GM23338 (cell line): ENCODE measurements at regions not wholly inside any gene's neighbourhood (a gene's known extent, or its start where the extent isn't known, plus 50 kb on each side); places are given as distances from the start of the nearest gene placed in this dataset.

Experiments used
- CREB1 ChIP-seq: fragments of 250-450 bp; sonication (Bioruptor Pico); IDR thresholded peaks from 2 replicates; pipeline ENCODE4 v1.5.0; 2020; ENCODE audit warnings: low read depth, mild to moderate bottlenecking, moderate library complexity
- EZH2 ChIP-seq: fragments of 200-600 bp; sonication (generic); IDR thresholded peaks from one replicate; pipeline ENCODE4 v1.8.0; 2017; ENCODE audit warnings: antibody characterized with exemption, mild to moderate bottlenecking, low read depth; ENCODE audit not compliant: unreplicated experiment
- EZH2phosphoT487 ChIP-seq: fragments of 200-600 bp; sonication (generic); IDR thresholded peaks from one replicate; pipeline ENCODE4 v1.8.1; 2018; ENCODE audit warnings: antibody characterized with exemption; ENCODE audit not compliant: unreplicated experiment
- POLR2AphosphoS5 ChIP-seq: IDR thresholded peaks from 2 replicates; pipeline ENCODE4 v1.6.1; 2016; ENCODE audit warnings: antibody characterized with exemption, low read depth
- ZNF114 ChIP-seq: fragments of 250-450 bp; sonication (Bioruptor Pico); IDR thresholded peaks from 2 replicates; pipeline ENCODE4 v1.5.0; 2020; ENCODE audit warnings: mild to moderate bottlenecking, moderate library complexity
- TF ChIP-seq, protein P1 (sequence below), 2 experiments: fragments of 200-600 bp in 1 of 2; sonication (generic) in 1 of 2; conservative IDR thresholded peaks; 2 replicates each; pipeline versions ENCODE4 v1.5.1 to v1.6.1; 2016 to 2017; ENCODE audit warnings: antibody characterized with exemption in 2 of 2, low read depth in 2 of 2, mild to moderate bottlenecking in 2 of 2, moderate library complexity in 1 of 2

GRCh38 chr6:84842525-84843166 is 78.2 kb upstream of the TBX18 start:
- TF ChIP-seq, protein P1, sequence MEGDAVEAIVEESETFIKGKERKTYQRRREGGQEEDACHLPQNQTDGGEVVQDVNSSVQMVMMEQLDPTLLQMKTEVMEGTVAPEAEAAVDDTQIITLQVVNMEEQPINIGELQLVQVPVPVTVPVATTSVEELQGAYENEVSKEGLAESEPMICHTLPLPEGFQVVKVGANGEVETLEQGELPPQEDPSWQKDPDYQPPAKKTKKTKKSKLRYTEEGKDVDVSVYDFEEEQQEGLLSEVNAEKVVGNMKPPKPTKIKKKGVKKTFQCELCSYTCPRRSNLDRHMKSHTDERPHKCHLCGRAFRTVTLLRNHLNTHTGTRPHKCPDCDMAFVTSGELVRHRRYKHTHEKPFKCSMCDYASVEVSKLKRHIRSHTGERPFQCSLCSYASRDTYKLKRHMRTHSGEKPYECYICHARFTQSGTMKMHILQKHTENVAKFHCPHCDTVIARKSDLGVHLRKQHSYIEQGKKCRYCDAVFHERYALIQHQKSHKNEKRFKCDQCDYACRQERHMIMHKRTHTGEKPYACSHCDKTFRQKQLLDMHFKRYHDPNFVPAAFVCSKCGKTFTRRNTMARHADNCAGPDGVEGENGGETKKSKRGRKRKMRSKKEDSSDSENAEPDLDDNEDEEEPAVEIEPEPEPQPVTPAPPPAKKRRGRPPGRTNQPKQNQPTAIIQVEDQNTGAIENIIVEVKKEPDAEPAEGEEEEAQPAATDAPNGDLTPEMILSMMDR (conservative IDR thresholded peaks at IDR 0.05; ENCODE audit: low read depth in 2 of 2), result no peak
- TF ChIP-seq POLR2AphosphoS5, result no peak
- TF ChIP-seq EZH2, result no peak
- no peak for TF ChIP-seq CREB1 (CRISPR knock-in tag)
- no peak for TF ChIP-seq ZNF114 (CRISPR knock-in tag)
- TF ChIP-seq EZH2phosphoT487, result no peak
